Activated CD4-positive, alpha-beta T cell treated with anti-CD3 and anti-CD28 coated beads, Interleukin-2, amount 50 U/mL, for 48 hours (primary cell): ENCODE measurements at regions not wholly inside any gene's neighbourhood (a gene's known extent, or its start where the extent isn't known, plus 50 kb on each side); places are given as distances from the start of the nearest gene placed in this dataset.

ENCODE experiments used
- DNase-seq, 2 experiments: peaks; one replicate each; pipeline ENCODE4 v3.0.0-alpha.2; 2020

DNA sequence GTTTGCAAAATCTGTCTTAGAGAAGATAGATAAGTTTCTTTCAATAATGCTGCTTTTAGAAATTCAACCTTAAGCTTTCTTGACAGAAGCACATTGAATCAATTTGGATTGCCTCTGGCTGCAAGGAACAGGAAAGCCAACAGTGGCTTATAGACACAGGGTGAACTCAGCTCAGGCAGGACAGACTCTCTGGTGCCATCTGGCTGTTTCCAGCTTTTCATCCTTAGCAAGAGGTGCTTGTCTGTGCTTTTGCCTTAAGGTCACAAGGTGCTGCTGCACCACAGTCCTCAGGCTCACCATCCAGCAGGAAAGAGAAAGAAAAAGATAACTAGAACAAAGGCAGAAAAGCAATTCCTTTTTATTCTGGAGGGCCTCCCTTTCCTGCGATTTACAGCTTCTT is 93.7 kb upstream of the ETS2 start:
- no peak for DNase-seq

DNA sequence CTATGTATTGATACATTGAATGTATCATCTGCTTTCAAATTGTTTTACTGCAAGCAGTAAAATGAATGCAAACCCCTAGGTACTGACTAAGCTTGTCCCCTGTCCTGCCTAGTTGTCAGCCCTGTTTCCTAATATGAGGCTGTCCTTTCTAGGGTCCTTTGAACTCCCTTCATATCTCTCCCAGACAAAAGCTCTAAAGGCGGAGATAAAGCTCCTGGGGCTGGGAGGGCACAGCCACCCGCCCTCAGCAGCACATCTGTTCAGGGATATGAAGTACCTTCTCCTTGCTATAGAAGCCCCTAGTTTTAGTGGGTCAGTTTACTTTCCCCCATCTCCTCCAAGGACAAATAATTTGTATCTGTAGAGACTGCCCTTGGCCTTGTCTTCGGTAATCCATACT is 93.1 kb upstream of the ETS2 start:
- no peak for DNase-seq

DNA sequence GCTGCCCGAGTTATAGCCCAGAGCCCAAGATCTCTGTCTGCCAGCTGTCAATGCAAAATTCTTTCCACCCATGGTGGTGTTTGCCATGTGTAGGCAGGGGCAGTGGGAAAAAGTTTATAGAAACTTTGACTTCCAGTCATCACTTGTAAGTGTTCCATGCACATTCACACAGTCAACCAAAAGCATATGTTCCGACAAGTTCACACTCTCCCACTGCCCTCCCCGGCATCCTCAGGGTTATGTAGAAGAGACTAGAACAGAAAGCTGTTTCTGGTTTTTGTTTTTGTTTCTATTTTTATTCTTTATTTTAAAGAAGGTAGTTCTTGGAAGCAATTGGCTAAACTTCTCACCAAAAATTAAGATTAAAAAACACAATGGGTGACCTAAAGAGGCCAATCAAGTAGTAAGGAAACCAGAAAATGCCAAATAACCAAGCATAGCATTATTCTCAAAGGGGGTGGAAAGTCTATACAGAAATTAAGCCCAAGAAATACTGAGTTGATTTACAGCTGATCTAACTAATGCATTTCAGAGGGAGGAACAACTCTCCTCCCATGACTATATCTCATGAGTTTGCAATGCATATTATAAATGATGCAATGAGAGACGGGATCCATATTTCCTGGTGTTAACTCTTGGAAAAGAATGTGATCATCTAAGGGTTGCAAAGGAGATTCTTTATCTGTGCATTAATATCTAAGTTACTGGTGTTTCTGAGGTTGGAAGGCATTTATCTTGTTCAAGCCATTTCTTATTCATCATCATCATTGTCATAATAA is 91.5 kb upstream of the ETS2 start:
- DNase-seq: no peak

DNA sequence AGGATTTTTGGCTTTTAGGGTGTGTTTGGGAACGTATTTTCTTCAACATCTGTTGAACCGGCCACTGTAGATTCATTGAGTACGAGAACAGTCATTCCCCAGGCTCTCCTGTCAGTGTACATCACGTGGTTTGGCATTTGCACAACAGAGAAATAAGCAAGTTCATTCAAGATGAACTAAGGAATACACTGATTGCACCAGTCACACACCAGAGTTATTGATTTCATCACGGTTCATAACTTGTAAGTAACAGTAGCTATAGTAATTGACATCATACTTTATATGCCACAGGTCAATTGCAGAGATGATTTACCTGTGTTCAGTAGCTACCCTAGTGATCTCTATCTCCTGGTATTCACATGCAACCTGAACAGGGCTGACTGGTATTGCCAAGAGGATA is 90.7 kb upstream of the ETS2 start:
- DNase-seq: no peak

DNA sequence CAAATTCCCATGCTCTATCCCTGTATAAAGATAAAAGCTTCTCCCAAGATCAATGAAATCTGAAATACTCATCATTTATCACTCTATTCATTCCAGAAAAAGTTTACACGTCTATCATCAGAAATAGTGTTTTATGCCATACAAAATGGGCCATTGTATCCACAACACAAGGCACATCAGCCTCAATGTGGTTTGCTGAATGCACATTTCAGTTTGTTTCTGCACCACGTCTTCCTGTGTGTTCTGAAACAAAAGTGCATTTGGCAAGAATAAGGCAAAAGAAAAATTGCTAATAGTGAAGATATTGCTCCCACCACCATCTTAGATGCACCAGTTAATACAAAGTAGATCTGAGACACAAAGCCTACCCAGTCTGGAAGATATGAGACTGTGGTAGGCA is 89.6 kb upstream of the ETS2 start:
- DNase-seq: no peak

DNA sequence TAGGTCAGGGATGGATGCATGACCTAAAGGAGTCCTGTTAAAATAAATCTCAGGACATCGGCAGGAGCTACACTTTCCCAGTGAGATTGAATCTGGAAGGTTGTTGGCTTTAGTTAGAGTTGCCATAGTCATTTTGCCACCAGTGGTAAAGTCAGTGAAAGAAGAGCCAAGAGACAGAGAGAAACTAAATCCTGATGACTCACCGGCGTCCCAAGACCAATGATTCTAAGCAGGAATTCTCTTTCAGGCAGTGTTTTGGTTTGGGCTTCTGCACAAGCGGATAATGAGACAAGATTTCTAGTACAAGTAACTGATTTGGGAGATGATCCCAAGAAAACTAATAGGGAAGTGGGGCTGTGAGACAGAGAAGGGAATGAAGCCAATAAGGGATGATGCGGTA is 88.8 kb upstream of the ETS2 start:
- no peak for DNase-seq

DNA sequence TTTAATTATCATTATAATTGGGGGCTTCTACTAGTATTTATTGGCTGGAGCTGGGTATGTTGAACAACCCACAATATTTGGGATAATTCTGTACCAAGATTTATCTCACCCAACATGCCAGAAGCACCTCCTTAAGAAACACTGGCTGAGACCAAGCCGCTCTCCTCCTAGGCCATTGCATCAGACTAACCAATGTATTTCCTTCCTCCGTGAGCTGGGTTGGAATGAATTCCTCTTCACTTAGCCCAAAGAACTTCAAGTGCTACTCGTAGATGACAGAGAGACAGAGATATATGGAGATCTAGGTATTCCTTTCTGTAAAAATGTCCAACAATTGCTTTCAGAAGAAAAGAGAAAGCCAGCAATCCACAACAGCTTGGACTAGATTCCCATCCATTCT is 87.2 kb upstream of the ETS2 start:
- DNase-seq: no peak

DNA sequence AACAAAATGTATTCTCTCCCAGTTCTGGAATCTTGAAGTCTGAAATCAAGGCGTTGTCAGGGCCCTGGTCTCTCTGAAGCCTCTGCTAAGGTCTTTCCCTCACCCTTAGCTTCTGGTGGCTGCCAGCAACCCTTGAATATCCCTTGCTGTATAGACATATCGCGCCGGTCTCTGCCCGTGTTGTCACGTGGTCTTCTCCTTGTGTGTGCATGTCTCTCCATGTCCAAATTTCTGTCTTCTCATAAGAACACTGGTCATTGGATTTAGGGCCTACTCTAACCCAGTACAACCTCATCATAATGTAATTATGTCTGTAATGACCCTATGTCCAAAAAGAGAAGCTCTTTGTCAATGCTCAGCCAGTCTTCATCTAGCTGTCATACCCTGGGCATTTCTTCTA is 85.7 kb upstream of the ETS2 start:
- DNase-seq: no peak

DNA sequence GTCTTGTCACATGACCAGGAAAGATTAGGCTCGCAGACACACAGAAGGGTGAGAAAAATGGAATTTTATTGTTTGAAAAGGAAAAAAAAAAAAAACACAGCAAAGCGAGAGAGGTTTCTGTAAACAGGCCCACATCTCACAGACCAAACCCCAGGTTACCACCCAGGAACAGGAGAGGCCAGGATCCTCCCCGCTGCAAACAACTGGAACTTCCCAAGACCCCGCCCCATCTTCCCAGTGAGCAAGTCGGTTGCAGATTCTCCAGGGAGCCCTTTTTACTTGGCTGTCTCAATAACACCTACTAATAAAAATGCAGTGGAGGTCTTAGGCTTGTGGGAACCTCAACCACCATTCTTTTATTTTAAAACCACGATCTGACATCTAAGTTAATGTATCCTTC is 84.7 kb upstream of the ETS2 start:
- DNase-seq: no peak

DNA sequence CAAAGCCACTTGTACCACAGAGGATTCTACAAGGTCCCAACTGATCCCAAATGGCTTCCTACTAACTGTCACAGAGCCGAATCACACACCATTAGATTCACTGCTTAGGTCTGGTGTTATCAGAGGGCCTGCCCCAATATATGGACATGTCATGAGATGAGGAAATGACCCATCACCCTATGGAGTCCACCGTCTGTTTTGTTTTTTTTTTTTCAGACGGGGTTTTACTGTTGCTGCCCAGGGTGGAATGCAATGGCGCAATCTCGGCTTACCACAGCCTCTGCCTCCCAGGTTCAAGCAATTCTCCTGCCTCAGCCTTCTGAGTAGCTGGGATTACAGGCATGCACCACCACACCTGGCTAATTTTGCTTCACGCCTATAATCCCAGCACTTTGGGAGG is 83.8 kb upstream of the ETS2 start:
- no peak for DNase-seq

DNA sequence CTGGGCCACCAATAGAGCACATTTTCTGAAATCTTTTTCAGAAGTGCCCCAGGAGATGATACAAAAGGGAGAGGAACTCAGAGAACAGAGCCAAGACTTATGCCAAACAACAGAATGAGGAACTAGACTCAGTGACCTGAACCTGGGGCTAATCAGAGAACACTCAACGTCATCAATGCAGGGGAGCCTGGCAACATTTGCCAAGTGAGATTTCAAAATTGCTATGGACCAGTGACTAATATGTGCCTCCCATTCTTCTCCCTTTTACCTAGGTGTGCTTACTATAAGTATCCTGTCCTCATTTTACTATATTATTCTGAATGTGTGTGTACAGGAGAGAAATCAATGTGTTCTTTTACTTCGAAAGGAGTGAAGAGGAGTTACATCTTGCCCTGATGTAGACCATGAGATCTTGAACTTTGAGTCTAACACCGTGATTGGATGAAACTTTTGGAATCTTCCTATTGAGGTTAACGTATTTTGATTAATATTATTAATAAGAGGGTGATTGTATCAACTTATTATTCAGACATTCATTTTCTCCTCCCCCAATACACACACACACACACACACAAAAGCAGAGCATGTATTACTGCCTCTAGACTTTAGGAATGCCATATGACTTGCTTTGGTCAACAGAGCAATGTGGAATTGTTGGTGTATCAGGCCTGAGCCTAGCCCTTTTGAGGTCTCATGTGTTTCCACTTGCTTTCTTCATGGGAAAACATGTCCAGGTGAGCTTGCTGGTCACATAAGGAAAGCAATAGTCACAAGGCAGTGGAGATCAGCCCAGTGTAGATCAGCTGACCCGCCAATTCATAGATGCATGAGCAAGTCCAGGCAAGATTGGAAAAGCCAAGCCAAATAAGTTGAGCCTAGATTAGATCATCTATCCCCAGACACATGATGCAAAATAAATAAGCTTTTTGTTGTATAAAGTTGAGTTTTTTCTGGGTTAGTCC is 80.3 kb upstream of the ETS2 start:
- DNase-seq: no peak

DNA sequence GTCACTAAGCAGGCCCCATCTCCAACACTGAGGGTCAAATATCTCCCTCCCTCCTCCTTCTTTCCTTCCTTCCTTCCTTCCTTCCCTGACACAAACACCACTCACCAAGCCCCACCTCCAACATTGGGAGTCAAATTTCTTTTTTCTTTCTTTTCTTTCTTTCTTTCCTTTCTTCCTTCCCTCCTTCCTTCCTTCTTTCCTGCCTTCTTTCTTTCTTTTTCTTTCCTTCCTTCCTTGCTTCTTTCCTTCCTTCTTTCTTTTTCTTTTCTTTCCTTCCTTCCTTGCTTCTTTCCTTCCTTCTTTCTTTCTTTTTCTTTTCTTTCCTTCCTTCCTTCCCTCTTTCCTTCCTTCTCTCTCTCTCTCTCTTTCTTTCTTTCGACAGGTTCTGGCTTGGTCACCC is 79.2 kb upstream of the ETS2 start:
- no peak for DNase-seq

DNA sequence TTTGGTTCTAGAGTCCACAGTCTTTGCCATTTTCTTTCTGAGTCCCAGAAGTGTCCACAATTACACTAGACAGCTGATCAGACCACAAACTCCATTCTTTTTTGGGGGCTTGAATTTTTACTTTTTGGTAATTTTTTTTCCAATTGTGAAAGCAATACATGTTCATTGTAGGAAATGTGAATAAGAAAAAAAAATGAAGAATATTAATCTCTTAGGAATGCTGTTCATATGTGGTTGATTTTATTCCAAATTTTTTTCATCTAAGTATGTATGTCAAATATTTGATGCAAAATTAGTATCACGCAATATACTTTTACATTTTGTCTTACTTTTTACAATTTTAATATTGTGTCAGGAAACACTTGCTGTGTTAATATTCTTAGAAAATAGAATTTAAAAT is 76.4 kb upstream of the ETS2 start:
- no peak for DNase-seq

DNA sequence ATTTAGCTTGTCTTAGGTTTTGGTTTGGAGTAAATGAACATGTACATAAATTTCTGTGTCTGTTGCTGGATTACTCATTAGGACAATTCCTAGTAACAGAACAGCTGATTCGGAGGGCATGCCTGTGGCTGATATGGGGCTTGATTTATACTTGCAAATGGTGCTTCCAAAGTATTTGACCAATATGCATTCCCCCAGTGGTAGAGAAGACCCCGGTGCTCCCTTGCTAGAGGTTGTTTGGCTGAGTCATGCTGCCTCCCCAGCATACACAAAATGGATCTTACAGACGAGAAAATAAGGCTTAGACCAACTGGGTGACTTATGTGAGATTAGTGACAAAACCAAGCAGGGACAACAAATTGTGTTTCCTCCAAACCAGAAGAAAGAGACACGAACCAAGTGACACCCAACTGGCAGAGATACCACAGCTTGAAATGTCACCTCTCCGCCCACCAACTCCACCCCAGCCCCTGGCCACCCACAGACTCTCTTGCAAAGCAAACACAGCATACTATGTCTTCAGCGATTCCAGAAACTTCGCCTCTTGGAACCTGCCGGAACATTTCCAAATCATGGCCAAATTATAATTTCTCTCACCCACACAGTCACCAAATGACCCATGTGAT is 75.9 kb upstream of the ETS2 start:
- no peak for DNase-seq

DNA sequence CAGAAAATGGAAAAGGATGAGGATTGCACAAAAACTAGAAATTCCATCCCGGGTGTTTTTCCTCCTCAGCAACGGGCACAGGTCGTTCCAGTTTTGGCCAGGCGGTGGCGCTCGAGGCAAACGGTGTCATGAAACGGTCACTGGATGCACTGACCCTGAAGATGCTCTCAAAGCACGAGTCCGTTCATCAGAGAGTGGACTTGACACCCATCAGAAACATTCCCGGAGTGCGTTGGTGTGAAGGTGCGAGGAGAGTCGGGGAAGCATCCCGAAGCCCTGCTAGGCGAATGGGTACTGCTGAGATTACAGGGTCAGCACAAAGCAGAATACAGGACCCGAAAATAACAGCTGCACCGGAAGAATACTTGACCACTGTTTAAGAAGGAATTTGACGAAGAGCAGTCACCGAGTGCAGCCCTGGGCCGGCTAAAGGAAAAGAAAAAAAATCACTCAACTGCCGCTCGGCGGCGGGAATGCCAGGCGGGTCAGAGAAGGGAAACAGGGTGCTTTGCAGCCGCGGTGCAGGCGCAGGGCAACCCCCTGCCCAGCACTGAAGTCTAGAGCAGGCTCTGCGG is 71.7 kb upstream of the ETS2 start:
- DNase-seq: peak; percentile 87

DNA sequence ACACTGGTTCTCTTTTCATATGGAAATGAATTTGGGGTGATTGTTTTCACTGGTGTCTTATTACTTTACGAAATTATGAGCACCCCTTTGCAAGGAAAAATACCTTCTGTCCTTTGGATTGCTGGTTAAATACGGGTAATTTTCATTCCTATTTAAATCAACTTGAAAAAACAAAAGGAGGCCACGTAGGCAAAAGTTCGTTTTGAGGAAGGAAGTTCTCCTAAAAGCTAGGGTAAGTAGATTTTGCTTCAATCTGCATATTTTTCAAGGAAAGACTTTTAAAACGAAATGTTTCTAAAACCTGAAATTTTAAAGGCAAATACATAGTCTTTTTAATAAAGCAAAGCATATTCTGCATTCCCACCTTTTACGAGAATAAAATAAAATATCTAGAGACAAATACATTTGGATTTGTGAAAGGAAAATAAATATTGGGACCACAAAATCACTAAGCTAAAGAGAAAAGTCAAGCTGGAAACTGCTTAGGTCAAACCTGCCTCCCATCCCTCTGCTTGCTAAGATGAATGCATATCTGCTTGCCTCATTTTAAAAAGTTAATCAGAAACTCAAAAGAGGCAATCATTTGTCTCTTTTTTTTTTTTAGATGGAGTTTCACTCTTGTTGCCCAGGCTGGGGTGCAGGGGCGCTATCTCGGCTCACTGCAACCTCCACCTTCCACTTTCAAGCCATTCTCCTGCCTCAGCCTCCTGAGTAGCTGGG is 70.9 kb upstream of the ETS2 start:
- no peak for DNase-seq

DNA sequence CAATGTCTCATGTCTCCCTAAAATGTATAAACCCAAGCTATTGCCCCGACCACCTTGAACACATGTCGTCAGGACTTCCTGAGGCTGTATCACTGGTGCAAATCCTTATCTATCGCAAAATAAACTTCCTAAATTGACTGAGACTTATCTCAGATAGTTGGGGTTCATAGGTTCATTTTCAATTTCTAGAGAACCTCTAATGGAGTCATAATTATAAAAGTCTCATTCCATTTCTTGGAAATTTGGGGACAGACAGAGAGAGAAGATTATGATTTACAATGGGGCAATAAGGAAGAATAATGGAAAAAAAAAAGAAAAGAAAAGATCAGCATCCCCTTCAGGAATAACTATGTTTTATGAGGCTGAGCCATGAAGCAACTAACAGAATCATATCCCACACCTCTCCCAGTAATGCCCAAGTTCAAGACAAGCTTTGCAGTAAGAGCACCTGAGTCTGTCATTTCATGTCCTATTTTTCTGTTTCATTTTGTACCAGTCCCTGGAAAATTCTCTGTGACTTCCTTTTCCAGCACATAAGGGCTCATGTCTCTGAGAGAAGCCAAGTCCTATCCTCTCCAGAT is 70.0 kb upstream of the ETS2 start:
- no peak for DNase-seq

DNA sequence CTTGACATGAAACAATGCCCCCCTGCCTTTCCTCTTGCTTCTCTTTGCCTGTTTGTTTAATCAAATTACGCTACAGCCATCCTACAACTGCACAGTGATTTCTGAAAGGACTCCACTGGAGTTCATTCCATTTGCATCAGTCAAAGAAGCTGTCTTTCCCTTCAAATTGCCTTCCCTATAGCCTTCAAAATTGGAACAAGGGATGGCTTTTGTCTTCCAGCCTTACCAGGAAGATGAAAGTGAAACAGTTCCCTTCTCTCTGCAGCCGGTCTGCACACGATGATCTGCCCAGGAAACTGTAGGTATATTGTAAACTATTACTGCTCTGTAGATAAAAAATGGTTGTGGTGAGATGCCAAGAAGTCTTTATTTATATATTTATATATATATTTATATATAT is 65.6 kb upstream of the ETS2 start:
- DNase-seq: no peak

DNA sequence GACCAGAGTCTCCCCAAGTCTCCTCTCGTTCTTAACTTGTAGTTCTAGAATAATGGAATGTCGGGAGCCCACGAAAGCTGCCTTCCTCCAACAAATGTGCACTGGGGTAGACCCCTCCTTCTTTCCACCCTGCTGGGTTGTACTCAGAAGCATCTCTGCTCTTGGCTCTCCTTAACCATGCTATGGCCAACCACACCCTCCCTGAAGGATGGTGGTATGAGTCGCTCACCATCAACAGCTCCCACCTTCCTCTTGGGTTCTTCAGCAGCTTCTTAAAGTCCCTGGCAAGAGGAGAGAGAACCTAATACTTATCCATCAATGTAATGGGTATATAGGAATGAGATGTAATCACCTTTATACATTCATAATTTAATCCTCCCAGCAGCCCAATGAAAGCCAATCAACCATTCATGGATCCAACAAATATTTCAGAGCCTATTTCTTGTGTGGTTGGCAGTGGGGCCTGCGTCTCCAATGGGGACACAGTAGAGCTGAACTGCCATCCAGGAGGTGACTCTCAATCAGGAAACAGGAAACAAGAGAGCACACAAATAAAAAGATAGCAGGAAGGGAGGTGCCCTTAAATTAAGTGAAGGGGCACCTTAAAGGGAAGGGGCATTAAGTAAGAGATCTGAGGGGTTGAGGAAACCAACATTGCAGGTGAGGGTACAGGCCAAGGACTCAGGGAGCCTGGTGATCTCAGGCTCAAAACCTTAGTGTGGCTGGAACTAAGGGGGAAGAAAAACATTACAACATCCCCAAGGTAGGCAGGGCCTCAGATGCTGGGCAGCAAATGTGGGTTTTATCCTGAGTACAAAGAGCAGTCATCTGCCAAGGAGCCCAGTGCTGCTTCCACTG is 64.4 kb upstream of the ETS2 start:
- DNase-seq: no peak

DNA sequence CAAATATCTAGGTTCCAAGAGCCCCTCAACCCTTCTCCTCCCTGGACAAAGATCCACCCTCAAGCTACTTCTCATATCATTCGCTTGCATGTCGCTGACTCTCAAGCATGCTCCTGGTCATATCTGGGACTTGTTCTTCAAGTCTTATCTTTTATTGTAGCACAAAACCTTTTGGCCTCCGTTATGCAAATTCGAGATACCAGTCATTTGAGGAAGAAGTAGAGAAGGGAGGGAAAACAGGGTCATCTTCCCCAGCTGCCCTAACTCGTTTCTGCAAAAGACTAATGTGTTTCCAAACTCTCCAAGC is 63.8 kb upstream of the ETS2 start:
- no peak for DNase-seq

DNA sequence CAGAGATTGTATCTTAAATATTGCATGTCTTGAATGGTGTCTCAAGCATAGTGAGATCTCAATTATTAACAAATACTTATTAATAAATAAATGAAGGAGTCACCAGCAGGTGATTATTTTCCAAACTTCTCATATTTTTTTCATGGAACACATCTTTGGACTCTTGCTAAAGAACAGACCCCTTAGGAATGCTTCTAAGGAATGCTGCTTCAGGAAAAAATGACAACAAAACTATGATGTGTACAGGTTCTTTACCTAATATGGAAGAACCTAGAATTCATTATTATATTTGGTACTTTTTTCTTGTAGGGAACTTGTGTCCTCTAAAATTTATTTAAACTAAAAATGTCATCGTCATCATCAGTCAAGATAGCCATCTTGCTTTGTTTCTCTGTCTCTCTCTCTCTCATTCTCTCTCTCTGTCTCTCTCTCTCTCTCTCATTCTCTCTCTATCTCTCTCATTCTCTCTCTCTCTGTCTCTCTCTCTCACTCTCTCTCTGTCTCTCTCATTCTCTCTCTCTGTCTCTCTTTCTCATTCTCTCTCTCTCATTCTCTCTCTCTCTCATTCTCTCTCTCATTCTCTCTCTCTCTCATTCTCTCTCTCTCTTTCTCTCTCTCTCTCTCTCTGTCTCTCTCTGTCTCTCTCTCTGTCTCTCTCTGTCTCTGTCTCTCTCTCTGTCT is 63.0 kb upstream of the ETS2 start:
- no peak for DNase-seq
